ENCODE measurements at regions not wholly inside any gene's neighbourhood (a gene's known extent, or its start where the extent isn't known, plus 50 kb on each side); places are given as distances from the start of the nearest gene placed in this dataset.

DNA sequence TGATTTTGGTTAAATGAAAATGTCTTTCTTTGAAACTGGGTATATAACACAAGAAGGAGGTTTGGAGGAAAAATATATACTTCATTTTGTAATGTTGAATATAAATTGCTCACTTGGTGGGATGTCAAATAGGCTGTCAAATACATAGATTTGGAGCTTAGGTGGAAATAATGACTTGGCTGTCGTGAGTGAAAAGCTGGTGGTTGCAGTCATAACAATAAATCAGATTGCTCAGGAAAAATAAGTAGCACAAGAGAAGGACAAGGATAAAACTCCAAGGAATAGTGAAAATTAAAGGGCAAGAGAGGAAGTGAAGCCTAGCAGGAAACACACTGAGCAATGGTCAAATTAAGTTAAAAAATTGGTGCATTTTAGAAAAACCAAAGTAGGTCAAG lies 253.0 kb upstream of the ANKRD50 start:
- DNase-seq (ENCODE audit: low read depth), result no peak
- TF ChIP-seq, protein P1, sequence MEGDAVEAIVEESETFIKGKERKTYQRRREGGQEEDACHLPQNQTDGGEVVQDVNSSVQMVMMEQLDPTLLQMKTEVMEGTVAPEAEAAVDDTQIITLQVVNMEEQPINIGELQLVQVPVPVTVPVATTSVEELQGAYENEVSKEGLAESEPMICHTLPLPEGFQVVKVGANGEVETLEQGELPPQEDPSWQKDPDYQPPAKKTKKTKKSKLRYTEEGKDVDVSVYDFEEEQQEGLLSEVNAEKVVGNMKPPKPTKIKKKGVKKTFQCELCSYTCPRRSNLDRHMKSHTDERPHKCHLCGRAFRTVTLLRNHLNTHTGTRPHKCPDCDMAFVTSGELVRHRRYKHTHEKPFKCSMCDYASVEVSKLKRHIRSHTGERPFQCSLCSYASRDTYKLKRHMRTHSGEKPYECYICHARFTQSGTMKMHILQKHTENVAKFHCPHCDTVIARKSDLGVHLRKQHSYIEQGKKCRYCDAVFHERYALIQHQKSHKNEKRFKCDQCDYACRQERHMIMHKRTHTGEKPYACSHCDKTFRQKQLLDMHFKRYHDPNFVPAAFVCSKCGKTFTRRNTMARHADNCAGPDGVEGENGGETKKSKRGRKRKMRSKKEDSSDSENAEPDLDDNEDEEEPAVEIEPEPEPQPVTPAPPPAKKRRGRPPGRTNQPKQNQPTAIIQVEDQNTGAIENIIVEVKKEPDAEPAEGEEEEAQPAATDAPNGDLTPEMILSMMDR (IDR thresholded peaks at IDR 0.05; ENCODE audit: insufficient read depth, low read length), result no peak
- H3K4me3 ChIP-seq (ENCODE audit: low read depth, low read length), result no peak overlapping the region

- TF ChIP-seq, protein P1 (IDR thresholded peaks at IDR 0.05; ENCODE audit: insufficient read depth, low read length), result no peak
- no peak for DNase-seq (ENCODE audit: low read depth)
Observed at GRCh38 chr4:124964852-124965496, 252.4 kb upstream of the ANKRD50 start.

DNA sequence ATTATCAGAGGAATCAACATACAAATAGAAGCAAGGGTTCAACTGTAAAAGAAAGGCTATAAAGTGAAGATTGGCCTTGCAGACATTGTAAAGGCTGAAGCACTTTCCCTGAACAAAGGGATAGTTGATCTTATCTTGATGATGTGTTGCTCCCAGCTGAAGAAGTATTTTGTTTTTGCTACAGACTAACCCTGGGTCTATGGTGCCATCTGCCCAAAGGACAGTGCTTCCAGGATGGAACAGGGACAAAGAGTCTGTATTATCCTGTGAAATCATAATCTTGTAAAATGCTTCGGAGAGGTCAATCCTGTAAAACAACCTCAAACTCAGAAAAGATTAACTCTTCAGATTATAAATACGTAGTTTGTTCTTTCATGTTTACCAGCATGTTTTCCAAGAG lies 251.7 kb upstream of the ANKRD50 start:
- TF ChIP-seq, protein P1 (IDR thresholded peaks at IDR 0.05; ENCODE audit: insufficient read depth, low read length), result no peak
- DNase-seq (ENCODE audit: low read depth), result no peak
- no peak overlapping the region for H3K4me3 ChIP-seq (ENCODE audit: low read depth, low read length)

More at GRCh38 chr4:124964852-124965496, 252.4 kb upstream of the ANKRD50 start:
- H3K4me3 ChIP-seq (ENCODE audit: low read depth, low read length), result no peak overlapping the region

DNA sequence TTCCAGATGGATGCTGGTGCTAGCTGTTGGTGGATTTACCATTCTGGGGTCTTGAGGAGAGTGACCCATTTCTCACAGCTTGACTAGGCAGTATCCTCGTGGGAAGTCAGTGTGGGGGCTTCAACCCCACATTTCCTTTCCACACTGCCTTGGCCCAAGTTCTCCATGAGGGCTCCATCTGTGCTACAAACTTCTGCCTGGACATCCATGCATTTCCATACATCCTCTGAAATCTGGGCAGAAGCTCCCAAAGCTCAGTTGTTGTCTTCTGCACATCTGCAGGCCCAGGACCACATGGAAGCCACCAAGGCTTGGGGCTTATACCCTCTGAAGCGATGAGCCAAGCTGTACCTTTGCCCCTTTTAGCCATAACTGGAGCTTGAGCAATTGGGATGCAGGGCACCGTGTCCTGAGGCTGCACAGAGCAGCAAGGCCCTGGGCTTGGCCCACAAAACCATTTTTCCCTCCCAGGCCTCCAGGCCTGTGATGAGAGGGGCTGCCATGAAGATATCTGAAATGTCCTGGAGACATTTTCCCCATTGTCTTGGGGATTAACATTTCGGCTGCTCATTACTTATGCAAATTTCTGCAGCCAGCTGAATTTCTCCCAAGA lies 248.7 kb upstream of the ANKRD50 start:
- DNase-seq (ENCODE audit: low read depth), result no peak
- TF ChIP-seq, protein P1 (IDR thresholded peaks at IDR 0.05; ENCODE audit: insufficient read depth, low read length), result no peak

GRCh38 chr4:124958847-124959246 lies 246.3 kb upstream of the ANKRD50 start:
- H3K4me3 ChIP-seq (ENCODE audit: low read depth, low read length), result no peak overlapping the region
- no peak for DNase-seq (ENCODE audit: low read depth)
- TF ChIP-seq, protein P1 (IDR thresholded peaks at IDR 0.05; ENCODE audit: insufficient read depth, low read length), result no peak

More for the DNA sequence above, 248.7 kb upstream of the ANKRD50 start:
- no peak overlapping the region for H3K4me3 ChIP-seq (ENCODE audit: low read depth, low read length)

- TF ChIP-seq, protein P1 (IDR thresholded peaks at IDR 0.05; ENCODE audit: insufficient read depth, low read length), result no peak
- DNase-seq (ENCODE audit: low read depth), result no peak
- H3K4me3 ChIP-seq (ENCODE audit: low read depth, low read length), result no peak overlapping the region
Observed at GRCh38 chr4:124955476-124955875, 242.9 kb upstream of the ANKRD50 start.
